RWPE2 (cell line): ENCODE measurements at regions not wholly inside any gene's neighbourhood (a gene's known extent, or its start where the extent isn't known, plus 50 kb on each side); places are given as distances from the start of the nearest gene placed in this dataset.

Experiments
- ATAC-seq: fragments of 200-7000 bp; cut with Tn5 transposase; 3 replicates; pipeline ENCODE4 v1.9.1; 2021; ENCODE audit warnings: low read depth
- DNase-seq: peaks from one replicate; pipeline ENCODE4 v3.0.0-alpha.2; 2020; ENCODE audit warnings: low spot score
- H3K27ac ChIP-seq: fragments of 450-650 bp; 2 replicates; pipeline ENCODE4 v1.5.1; 2017; ENCODE audit warnings: mild to moderate bottlenecking; ENCODE audit not compliant: poor library complexity, severe bottlenecking
- H3K27me3 ChIP-seq: fragments of 250-450 bp; sonication (Bioruptor Pico); 2 replicates; pipeline ENCODE4 v1.5.1; 2021; ENCODE audit warnings: mild to moderate bottlenecking, moderate library complexity; ENCODE audit not compliant: insufficient read depth, poor library complexity, severe bottlenecking
- H3K36me3 ChIP-seq: fragments of 250-450 bp; sonication (Bioruptor Pico); 2 replicates; pipeline ENCODE4 v1.5.1; 2020; ENCODE audit warnings: low read depth, mild to moderate bottlenecking, moderate library complexity
- H3K4me1 ChIP-seq: fragments of 250-450 bp; sonication (Bioruptor Pico); 2 replicates; pipeline ENCODE4 v1.5.1; 2021; ENCODE audit warnings: mild to moderate bottlenecking, moderate library complexity; ENCODE audit not compliant: insufficient read depth, poor library complexity, severe bottlenecking
- H3K4me3 ChIP-seq: fragments of 250-450 bp; sonication (Bioruptor Pico); 2 replicates; pipeline ENCODE4 v1.5.1; 2021; ENCODE audit warnings: mild to moderate bottlenecking, moderate library complexity; ENCODE audit not compliant: severe bottlenecking
- H3K9me3 ChIP-seq: fragments of 250-450 bp; sonication (Bioruptor Pico); 2 replicates; pipeline ENCODE4 v1.5.1; 2021; ENCODE audit warnings: mild to moderate bottlenecking, moderate library complexity; ENCODE audit not compliant: severe bottlenecking
- TF ChIP-seq, protein P1 (sequence below): fragments of 450-650 bp; IDR thresholded peaks from one replicate; pipeline ENCODE4 v1.5.1; 2017; ENCODE audit warnings: mild to moderate bottlenecking, moderate library complexity; ENCODE audit not compliant: poor library complexity, severe bottlenecking

DNA sequence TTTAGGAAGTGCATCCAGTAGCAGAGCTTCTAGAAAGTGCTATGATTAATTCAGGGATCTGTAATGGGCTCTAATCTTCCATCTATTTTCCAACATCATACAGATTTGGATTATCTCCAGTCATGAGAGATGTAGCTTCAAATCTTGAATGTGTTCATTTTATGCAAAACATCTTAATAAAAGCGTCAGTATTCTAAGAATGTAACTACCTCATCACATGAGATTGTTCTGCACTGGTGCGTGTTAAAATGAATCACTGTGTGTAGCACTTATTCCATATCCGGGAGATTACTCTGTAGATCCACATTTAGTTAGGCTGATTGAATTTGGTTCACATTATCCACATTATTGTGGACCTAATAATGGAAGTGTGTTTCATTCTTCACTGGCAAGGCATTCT is 344.9 kb upstream of the CHRM2 start:
- H3K36me3 ChIP-seq: no peaks in the 10 kb centered on the region
- no peak for ATAC-seq
- no peak overlapping the region for H3K27ac ChIP-seq
- no peak for DNase-seq
- H3K27me3 ChIP-seq: no peaks in the 10 kb centered on the region
- no peak overlapping the region for H3K4me3 ChIP-seq
- no peaks in the 10 kb centered on the region for H3K9me3 ChIP-seq
- H3K4me1 ChIP-seq: peaks cover 6% of the 10 kb centered on the region
- TF ChIP-seq, protein P1, sequence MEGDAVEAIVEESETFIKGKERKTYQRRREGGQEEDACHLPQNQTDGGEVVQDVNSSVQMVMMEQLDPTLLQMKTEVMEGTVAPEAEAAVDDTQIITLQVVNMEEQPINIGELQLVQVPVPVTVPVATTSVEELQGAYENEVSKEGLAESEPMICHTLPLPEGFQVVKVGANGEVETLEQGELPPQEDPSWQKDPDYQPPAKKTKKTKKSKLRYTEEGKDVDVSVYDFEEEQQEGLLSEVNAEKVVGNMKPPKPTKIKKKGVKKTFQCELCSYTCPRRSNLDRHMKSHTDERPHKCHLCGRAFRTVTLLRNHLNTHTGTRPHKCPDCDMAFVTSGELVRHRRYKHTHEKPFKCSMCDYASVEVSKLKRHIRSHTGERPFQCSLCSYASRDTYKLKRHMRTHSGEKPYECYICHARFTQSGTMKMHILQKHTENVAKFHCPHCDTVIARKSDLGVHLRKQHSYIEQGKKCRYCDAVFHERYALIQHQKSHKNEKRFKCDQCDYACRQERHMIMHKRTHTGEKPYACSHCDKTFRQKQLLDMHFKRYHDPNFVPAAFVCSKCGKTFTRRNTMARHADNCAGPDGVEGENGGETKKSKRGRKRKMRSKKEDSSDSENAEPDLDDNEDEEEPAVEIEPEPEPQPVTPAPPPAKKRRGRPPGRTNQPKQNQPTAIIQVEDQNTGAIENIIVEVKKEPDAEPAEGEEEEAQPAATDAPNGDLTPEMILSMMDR: no peak

DNA sequence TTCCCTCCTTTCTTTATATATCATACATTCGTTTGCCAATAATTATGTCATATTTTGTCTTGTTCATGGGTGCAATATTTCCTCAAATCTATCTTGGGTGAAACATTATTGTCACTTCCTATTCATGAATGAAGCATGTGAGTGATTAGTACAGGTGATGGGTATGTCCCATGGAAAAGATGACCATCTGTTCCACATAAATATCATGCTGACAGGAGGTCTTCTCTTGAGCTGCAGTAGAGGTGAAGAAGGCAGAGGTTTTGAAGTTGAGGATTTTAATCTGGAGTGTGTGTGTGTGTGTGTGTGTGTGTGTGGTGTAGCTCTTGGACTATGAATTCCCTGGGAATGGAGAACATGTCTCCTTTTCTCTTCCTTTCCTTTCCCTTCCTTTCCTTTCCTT is 350.5 kb upstream of the CHRM2 start:
- no peaks in the 10 kb centered on the region for H3K4me1 ChIP-seq
- TF ChIP-seq, protein P1: no peak
- H3K4me3 ChIP-seq: no peak overlapping the region
- no peaks in the 10 kb centered on the region for H3K36me3 ChIP-seq
- H3K27me3 ChIP-seq: no peaks in the 10 kb centered on the region
- H3K9me3 ChIP-seq: no peaks in the 10 kb centered on the region
- DNase-seq (no peak), ATAC-seq (no peak)
- no peak overlapping the region for H3K27ac ChIP-seq

DNA sequence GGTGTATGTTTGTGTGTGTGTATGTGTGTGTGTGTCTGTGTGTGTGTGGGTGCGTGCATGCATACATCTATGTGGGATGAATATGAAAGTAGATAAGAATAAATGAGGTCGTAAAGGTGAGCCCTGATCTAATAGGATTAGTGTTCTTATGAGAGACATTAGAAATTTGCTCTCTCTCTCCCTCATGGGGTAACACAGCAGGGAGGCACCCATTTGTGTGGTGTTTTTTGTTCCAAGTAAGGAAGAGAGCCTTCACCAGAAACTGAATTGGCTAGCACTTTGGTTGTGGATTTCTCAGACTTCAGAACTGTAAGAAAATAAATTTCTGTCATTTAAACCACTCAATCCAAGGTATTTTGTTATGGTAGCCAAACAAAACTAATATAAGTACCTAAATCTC is 353.7 kb upstream of the CHRM2 start:
- H3K4me3 ChIP-seq: no peak overlapping the region
- no peaks in the 10 kb centered on the region for H3K4me1 ChIP-seq
- H3K9me3 ChIP-seq: no peaks in the 10 kb centered on the region
- DNase-seq: no peak
- H3K36me3 ChIP-seq: no peaks in the 10 kb centered on the region
- H3K27me3 ChIP-seq: no peaks in the 10 kb centered on the region
- H3K27ac ChIP-seq: no peak overlapping the region
- TF ChIP-seq, protein P1: no peak
- ATAC-seq: no peak

DNA sequence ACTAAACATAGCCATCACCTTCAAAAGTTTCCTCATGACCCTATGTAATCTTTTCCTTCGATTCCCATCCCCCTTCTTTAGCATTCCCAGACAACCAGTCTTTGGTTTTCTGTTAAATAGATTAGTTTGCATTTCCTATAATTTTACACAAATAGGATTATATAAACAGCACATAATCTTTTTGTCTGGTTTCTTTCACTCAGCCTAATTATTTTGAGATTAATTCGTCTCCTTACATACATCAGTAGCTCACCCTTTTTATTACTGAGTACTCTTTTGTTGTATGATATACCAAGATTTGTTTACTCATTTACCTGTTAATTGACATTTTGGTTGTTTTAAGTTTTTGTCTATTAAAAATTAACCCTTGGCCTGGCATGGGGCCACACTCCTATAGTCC is 354.7 kb upstream of the CHRM2 start:
- Histone ChIP-seq H3K36me3 (no peaks in the 10 kb centered on the region), H3K27ac (no peak overlapping the region), H3K27me3 (no peaks in the 10 kb centered on the region), H3K4me1 (no peaks in the 10 kb centered on the region), H3K4me3 (no peak overlapping the region), H3K9me3 (no peaks in the 10 kb centered on the region)
- ATAC-seq (no peak), DNase-seq (no peak)
- TF ChIP-seq, protein P1: no peak

DNA sequence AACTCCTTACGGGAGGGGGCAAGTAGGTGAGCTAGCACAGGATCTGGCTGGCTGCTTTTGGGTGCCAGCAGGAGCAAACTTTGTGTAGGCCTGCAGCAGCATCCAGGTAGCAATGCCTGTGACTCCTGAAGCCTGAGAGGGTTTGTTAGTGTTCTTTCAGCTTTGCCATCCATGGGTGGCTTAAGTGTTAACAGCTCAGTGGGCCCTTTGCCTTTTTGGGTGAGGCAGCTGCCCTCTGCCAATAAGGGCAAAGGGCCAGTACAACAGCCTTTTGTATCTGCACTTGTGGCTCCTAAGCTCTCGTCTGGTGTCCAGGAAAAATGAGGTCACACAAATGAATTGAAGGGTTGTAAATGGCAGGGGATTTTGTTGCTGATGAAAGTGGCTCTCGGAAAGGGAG is 359.0 kb upstream of the CHRM2 start:
- no peaks in the 10 kb centered on the region for H3K4me1 ChIP-seq
- H3K4me3 ChIP-seq: no peak overlapping the region
- no peaks in the 10 kb centered on the region for H3K9me3 ChIP-seq
- no peaks in the 10 kb centered on the region for H3K36me3 ChIP-seq
- TF ChIP-seq, protein P1: no peak
- H3K27ac ChIP-seq: no peak overlapping the region
- no peak for ATAC-seq
- no peak for DNase-seq
- H3K27me3 ChIP-seq: no peaks in the 10 kb centered on the region
